ENCODE measurements at regions not wholly inside any gene's neighbourhood (a gene's known extent, or its start where the extent isn't known, plus 50 kb on each side); places are given as distances from the start of the nearest gene placed in this dataset.

DNA sequence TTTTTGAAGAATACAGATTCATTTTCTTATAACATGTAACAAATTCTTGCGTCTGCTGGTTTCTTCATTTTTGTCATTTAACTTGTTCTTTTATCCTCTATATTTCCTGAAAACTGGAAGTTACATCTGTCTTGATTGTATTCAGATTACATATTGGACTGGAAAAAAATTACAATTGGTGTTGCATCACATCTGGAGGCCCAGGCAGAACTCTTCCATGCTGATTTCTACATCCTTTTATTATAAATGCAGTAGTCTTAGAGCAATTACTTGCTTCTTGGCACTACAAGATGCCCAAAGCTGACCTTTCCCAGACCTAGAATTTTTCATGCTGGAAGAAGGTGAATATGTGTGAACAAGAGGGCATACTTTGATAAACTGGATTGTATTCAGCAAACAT lies 460.9 kb upstream of the CNTNAP2 start (continued):
- TF ChIP-seq, protein P1, sequence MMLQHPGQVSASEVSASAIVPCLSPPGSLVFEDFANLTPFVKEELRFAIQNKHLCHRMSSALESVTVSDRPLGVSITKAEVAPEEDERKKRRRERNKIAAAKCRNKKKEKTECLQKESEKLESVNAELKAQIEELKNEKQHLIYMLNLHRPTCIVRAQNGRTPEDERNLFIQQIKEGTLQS (IDR thresholded peaks at IDR 0.05; ENCODE audit: insufficient read depth, low read depth, low read length), result no peak
- TF ChIP-seq YY1 (IDR thresholded peaks at IDR 0.05; ENCODE audit: low read depth, low read length), result no peak
